ENCODE measurements at regions not wholly inside any gene's neighbourhood (a gene's known extent, or its start where the extent isn't known, plus 50 kb on each side); places are given as distances from the start of the nearest gene placed in this dataset.

DNA sequence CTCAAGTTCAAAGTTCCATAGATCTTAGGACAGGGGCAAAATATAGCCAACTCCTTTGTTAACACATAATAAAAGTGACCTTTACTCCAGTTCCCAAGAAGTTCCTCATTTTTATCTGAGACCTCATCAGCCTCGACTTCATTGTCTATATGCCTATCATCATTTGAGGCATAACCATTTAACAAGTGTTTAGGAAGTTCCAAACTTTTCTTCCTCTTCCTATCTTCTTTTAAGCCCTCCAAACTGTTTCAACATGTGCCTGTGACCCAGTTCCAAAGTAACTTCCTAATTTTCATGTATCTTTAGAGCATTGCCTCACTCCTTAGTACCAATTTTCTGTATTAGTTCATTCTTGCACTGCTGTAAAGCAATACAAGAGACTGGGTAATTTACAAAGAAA lies 569.1 kb downstream of the ANKRD7 start:
- no peak overlapping the region for H3K4me3 ChIP-seq (ENCODE audit: insufficient read depth, low read depth, low read length)
- no peaks in the 10 kb centered on the region for H3K36me3 ChIP-seq (replicated peaks; ENCODE audit: control insufficient read depth, insufficient read depth, low read length)
- no peak for DNase-seq
- no peaks in the 10 kb centered on the region for H3K27me3 ChIP-seq (ENCODE audit: control insufficient read depth, insufficient read depth, low read length)

DNA sequence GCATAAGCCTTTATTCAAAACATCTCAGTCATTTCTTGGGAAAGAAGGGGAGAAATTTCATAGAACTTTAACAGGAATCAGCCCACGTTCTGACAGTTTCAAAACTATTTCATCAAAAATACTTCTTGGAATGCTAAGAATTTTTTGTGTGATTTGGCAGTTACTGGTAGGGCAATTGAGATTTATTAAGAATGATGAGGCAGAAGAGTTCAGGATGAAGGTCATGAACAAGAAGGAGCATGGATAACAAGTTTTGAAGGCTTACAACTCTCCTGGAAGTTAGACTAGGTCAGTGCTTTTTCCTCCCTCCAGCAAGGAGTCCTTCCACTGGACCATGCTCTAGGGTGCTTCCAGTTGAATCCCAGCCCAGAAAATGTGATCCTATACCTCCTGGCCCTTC lies 569.9 kb downstream of the ANKRD7 start:
- Histone ChIP-seq H3K4me3 (ENCODE audit: insufficient read depth, low read depth, low read length) (no peak overlapping the region), H3K36me3 (replicated peaks; ENCODE audit: control insufficient read depth, insufficient read depth, low read length) (no peaks in the 10 kb centered on the region), H3K27me3 (ENCODE audit: control insufficient read depth, insufficient read depth, low read length) (no peaks in the 10 kb centered on the region)
- DNase-seq: no peak

DNA sequence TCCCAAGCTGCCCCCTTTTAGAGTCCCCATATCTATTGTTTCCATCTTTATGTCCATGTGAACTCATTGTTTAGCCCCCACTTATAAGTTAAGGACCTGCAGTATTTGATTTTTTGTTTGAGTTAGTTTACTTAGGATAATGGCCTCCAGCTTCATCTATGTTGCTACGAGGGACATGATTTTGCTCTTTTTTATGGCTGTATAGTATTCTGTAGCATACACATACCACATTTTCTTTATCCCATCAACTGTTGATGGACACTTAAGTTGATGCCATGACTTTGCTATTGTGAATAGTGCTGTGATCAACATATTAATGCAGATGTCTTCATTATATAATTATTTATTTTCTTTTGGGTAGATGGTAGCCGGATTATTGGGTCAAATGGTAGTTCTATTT lies 576.9 kb downstream of the ANKRD7 start:
- Histone ChIP-seq H3K4me3 (ENCODE audit: insufficient read depth, low read depth, low read length) (no peak overlapping the region), H3K36me3 (replicated peaks; ENCODE audit: control insufficient read depth, insufficient read depth, low read length) (no peaks in the 10 kb centered on the region), H3K27me3 (ENCODE audit: control insufficient read depth, insufficient read depth, low read length) (no peaks in the 10 kb centered on the region)
- DNase-seq: no peak

DNA sequence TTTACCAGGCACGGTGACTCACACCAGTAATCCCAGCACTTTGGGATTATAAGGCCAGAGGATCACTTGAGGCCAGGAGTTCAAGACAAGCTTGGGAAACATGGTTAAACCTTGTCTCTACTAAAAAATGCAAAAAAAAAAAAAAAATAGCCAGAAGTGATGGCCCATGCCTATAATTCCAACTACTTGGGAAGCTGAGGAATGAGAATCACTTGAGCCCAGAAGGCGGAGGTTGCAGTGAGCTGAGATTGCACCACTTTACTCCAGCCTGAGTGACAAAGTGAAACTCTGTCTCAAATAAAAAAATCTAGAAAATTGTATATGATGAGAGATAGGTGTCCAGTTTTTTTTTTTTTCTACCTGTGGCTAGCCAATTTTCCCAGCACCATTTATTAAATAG lies 578.2 kb downstream of the ANKRD7 start:
- Histone ChIP-seq H3K4me3 (ENCODE audit: insufficient read depth, low read depth, low read length) (no peak overlapping the region), H3K27me3 (ENCODE audit: control insufficient read depth, insufficient read depth, low read length) (no peaks in the 10 kb centered on the region), H3K36me3 (replicated peaks; ENCODE audit: control insufficient read depth, insufficient read depth, low read length) (no peaks in the 10 kb centered on the region)
- DNase-seq: no peak

DNA sequence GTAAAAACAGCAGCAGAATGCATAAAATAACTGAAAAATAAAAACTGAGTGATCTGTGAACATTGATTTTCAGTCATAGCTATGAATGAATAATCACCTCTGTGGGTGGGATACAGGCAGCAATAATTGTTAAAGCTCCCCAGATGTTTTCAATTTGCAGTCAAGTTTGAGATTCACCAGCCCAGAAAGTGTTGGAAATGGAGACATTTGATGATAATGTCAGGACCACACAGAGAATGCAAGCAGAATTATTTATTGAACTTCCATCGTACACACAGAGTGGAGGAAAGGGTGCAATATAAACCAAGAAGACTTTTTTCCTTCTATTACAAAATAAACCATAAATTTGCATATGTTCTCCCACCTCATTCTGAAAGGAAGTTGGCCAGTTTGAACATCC lies 601.7 kb downstream of the ANKRD7 start:
- DNase-seq: no peak
- Histone ChIP-seq H3K36me3 (replicated peaks; ENCODE audit: control insufficient read depth, insufficient read depth, low read length) (no peaks in the 10 kb centered on the region), H3K4me3 (ENCODE audit: insufficient read depth, low read depth, low read length) (no peak overlapping the region), H3K27me3 (ENCODE audit: control insufficient read depth, insufficient read depth, low read length) (no peaks in the 10 kb centered on the region)

DNA sequence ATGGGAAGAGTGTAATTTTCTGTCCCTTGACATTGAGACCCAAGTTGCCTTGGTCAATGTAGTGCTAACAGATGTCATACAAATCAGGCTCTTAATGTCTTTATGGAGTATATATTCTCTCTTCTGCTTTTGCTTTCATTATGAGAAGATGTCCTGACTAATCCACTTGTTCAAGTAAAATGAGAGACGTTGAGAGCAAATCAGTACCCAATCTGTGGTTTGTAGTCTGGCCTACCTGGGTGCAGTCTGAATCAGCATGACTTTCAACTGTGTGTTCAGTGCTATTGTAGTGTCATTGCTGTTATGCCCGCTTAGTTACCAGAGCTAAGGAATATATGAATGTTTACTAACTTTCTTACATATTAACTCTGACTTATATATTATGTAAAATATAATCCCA lies 612.4 kb downstream of the ANKRD7 start:
- no peak for DNase-seq
- Histone ChIP-seq H3K36me3 (replicated peaks; ENCODE audit: control insufficient read depth, insufficient read depth, low read length) (no peaks in the 10 kb centered on the region), H3K27me3 (ENCODE audit: control insufficient read depth, insufficient read depth, low read length) (no peaks in the 10 kb centered on the region), H3K4me3 (ENCODE audit: insufficient read depth, low read depth, low read length) (no peak overlapping the region)

DNA sequence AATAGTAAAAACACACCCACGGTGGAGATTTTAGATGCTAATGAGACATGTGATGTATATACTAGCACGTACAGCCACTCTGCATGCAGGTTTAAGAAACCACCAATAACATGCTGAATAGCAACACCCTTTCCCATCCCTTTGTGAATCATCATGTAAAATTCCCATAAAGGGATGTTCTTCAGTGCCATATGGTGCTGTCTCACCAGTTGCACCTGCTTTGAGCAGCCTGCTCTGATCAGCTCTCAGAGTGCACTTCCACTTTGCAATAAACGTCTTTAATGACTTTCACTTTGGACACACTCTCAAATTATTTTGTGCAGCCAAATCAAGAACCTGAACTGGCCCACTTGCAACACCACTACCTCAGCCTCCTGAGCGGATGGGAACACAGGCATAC lies 615.0 kb downstream of the ANKRD7 start:
- Histone ChIP-seq H3K27me3 (ENCODE audit: control insufficient read depth, insufficient read depth, low read length) (no peaks in the 10 kb centered on the region), H3K36me3 (replicated peaks; ENCODE audit: control insufficient read depth, insufficient read depth, low read length) (no peaks in the 10 kb centered on the region), H3K4me3 (ENCODE audit: insufficient read depth, low read depth, low read length) (no peak overlapping the region)
- DNase-seq: no peak

DNA sequence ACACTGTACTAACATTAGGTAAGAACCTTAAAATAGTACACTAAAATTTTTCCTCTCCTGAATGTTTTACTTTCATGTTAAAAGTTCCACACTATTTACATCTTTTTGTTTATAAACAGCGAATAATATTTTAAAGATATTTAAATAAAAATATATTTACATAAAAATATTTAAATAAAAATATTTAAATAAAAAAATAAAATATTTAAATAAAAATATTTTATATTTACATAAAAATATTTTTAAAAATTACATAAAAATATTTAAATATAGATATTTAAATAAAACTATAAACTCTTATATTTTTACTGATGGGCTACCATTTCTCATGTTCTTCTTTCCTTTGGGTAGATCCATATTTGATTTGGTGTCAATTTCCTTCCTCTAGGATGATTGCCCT lies 619.0 kb downstream of the ANKRD7 start:
- H3K36me3 ChIP-seq (replicated peaks; ENCODE audit: control insufficient read depth, insufficient read depth, low read length): no peaks in the 10 kb centered on the region
- DNase-seq: no peak
- H3K27me3 ChIP-seq (ENCODE audit: control insufficient read depth, insufficient read depth, low read length): no peaks in the 10 kb centered on the region
- no peak overlapping the region for H3K4me3 ChIP-seq (ENCODE audit: insufficient read depth, low read depth, low read length)

DNA sequence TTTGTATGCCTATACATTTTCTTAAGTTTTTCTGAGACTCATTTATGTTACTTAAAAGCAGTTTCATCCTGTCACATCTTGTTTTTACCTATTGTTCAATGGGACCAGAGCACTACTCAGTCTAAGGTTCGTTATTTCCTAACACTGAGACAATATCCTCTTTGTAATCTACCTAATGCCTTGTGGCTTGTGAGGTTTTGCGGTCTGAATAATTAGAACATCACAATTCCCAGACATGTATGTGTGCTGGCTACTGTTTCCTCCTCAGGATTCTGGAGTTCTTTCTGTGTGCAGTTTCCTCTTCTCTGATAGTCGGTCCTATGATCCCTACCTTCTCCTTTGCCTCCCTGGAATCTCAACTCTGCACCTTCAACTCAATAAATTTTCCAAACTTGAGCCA lies 620.2 kb downstream of the ANKRD7 start:
- Histone ChIP-seq H3K4me3 (ENCODE audit: insufficient read depth, low read depth, low read length) (no peak overlapping the region), H3K36me3 (replicated peaks; ENCODE audit: control insufficient read depth, insufficient read depth, low read length) (no peaks in the 10 kb centered on the region), H3K27me3 (ENCODE audit: control insufficient read depth, insufficient read depth, low read length) (no peaks in the 10 kb centered on the region)
- no peak for DNase-seq

DNA sequence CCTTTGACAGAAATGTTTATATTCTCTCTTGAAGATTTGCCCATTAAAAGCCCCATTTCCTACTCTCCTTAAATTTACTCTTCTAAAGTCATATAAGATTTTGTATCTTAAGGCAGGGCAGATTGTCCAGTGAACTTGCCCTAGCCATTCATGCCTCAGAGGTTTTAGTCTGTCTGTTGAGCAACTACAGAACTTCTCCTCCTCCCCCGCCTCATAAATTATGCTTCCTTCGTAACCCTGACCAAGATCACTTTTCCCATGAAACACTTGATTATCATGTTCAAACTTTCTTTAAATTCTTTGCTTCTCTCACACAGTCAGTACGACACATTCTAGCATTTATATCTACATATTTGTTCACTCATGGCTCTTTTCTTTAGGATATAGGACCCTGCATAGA lies 621.3 kb downstream of the ANKRD7 start:
- no peak for DNase-seq
- Histone ChIP-seq H3K36me3 (replicated peaks; ENCODE audit: control insufficient read depth, insufficient read depth, low read length) (no peaks in the 10 kb centered on the region), H3K4me3 (ENCODE audit: insufficient read depth, low read depth, low read length) (no peak overlapping the region), H3K27me3 (ENCODE audit: control insufficient read depth, insufficient read depth, low read length) (no peaks in the 10 kb centered on the region)

DNA sequence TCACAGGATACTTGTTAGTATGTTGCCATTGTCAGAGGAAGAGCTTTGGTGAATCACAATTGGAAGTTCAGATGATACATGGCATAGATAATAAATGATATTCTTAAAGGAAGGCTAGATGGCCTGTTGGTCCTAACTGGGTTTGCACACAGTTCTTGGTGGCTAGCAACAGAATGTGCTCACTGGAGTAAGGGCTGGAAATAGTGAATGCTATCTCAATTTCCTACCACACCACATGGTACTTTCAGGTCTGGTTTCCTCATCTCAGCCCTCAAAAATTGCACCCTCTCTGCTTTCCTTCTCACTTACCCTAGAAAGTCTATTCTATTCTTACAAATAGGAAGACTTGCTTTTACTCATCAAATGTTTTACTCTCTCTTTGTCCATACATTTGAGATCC lies 622.5 kb downstream of the ANKRD7 start:
- H3K27me3 ChIP-seq (ENCODE audit: control insufficient read depth, insufficient read depth, low read length): no peaks in the 10 kb centered on the region
- DNase-seq: no peak
- no peaks in the 10 kb centered on the region for H3K36me3 ChIP-seq (replicated peaks; ENCODE audit: control insufficient read depth, insufficient read depth, low read length)
- no peak overlapping the region for H3K4me3 ChIP-seq (ENCODE audit: insufficient read depth, low read depth, low read length)

DNA sequence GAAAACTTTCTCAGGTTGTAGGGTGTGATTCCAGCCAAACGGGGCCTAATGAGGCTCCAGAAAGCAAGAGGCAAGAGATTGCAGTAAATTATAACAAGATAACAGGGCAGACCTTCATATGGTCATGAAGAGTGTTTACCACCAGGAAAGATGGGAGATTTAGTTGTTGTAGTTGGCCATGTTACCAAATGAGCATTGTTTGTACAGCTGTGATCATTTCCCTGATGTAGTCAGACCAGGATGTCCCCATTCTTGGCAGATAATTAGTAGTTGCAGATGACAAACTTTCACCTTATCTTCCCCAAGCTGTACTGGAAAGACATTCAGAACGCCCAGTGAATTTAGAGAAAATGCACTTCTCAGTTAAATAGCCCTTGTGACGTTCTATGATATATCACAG lies 630.8 kb downstream of the ANKRD7 start:
- no peak for DNase-seq
- no peak overlapping the region for H3K4me3 ChIP-seq (ENCODE audit: insufficient read depth, low read depth, low read length)
- no peaks in the 10 kb centered on the region for H3K27me3 ChIP-seq (ENCODE audit: control insufficient read depth, insufficient read depth, low read length)
- H3K36me3 ChIP-seq (replicated peaks; ENCODE audit: control insufficient read depth, insufficient read depth, low read length): no peaks in the 10 kb centered on the region

DNA sequence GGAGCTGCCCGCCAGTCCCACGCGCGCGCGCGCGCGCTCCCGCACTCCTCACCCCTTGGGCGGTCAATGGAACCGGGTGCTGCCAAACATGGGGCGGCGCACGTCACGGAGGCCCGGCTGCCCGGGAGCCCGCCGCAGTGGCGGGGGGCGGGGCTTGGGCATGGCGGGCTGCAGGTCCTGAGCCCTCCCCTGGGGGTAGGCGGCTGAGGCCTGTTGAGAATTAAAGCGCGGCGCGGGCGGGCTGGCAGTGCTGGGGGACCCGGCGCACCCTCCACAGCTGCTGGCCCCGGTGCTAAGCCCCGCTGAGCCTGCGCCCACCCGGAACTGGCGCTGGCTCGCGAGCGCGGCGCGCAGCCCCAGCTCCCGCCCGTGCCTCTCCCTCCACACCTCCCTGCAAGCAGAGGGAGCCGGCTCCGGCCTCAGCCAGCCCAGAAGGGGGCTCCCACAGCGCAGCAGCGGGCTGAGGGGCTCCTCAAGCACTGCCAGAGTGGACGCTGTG lies 634.2 kb downstream of the ANKRD7 start:
- Histone ChIP-seq H3K27me3 (ENCODE audit: control insufficient read depth, insufficient read depth, low read length) (no peaks in the 10 kb centered on the region), H3K4me3 (ENCODE audit: insufficient read depth, low read depth, low read length) (peak overlapping the region; percentile 22; the same call in 1 of the 2 replicates), H3K36me3 (replicated peaks; ENCODE audit: control insufficient read depth, insufficient read depth, low read length) (no peaks in the 10 kb centered on the region)
- no peak for DNase-seq

DNA sequence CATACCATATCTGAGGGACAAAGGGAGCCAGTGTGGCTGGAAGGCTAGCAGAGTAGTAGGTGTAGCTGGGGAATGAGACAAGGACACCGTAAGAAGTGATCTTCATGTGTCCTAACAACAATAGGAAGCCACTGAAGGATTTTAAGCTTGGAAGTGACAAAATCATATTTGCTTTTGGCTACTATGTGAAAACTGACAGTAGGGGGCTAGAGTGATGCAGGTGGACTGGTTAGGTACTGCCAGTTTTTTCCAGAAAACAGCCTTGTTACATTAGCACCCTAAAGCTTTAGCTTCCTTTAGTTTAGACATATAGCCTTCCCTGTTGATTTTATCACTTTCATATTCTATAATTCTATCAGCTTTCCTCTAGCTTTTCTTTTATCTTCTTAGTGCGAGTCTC lies 637.1 kb downstream of the ANKRD7 start:
- no peaks in the 10 kb centered on the region for H3K27me3 ChIP-seq (ENCODE audit: control insufficient read depth, insufficient read depth, low read length)
- no peaks in the 10 kb centered on the region for H3K36me3 ChIP-seq (replicated peaks; ENCODE audit: control insufficient read depth, insufficient read depth, low read length)
- DNase-seq: no peak
- no peak overlapping the region for H3K4me3 ChIP-seq (ENCODE audit: insufficient read depth, low read depth, low read length)

DNA sequence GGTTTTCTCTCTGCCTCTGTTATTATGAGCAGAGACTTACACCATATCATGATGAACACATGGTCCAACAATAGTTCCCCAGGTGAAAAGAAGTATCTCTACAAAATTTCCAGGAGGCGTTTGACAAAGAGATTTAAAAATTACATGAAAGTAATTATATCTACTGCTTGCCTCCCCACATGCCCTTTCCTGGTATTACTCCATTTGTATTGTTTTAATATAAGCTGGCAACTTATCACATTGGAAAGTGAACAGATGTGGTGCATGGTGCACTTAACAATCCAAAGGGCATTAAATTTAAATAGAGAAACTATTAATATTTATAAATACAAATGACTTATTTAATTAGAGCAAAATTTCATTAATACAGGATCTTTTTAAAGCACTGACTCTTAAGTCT lies 638.2 kb downstream of the ANKRD7 start:
- no peaks in the 10 kb centered on the region for H3K27me3 ChIP-seq (ENCODE audit: control insufficient read depth, insufficient read depth, low read length)
- H3K36me3 ChIP-seq (replicated peaks; ENCODE audit: control insufficient read depth, insufficient read depth, low read length): no peaks in the 10 kb centered on the region
- no peak overlapping the region for H3K4me3 ChIP-seq (ENCODE audit: insufficient read depth, low read depth, low read length)
- DNase-seq: no peak

DNA sequence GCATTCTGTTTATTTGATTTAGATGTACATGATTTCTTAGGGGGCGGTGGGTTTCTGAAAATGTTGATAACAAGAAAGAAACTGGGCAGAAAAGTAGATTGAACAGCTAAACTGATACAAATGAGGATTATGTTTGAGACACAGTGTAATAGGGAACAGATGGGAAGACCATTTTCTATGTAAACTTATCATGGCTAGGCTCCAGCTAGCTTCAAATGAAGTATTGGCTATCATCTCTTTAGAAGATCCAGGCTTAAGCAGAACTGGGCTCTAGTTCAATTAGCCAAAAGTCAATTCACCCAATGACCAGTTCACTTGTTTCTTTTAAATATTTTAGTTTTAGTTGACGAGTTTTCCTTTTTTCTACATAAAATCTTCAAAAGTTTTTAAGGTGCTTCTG lies 639.5 kb downstream of the ANKRD7 start:
- no peaks in the 10 kb centered on the region for H3K36me3 ChIP-seq (replicated peaks; ENCODE audit: control insufficient read depth, insufficient read depth, low read length)
- DNase-seq: no peak
- no peaks in the 10 kb centered on the region for H3K27me3 ChIP-seq (ENCODE audit: control insufficient read depth, insufficient read depth, low read length)
- no peak overlapping the region for H3K4me3 ChIP-seq (ENCODE audit: insufficient read depth, low read depth, low read length)
